HG03378 (cell line): ENCODE measurements at regions not wholly inside any gene's neighbourhood (a gene's known extent, or its start where the extent isn't known, plus 50 kb on each side); places are given as distances from the start of the nearest gene placed in this dataset.
A peak's percentile ranks its signal among the peaks of the same experiment; 100 is the strongest.

ENCODE experiments used
- ATAC-seq: cut with Tn5 transposase; IDR thresholded peaks from one replicate; pipeline ENCODE4 v1.9.1; 2021; ENCODE audit warnings: mild to moderate bottlenecking, moderate library complexity; ENCODE audit not compliant: unreplicated experiment

GRCh38 chr3:59424268-59425010 lies 374.6 kb upstream of the CFAP20DC start:
- no peak for ATAC-seq

- no peak for ATAC-seq
These were observed 373.9 kb upstream of the CFAP20DC start for GRCh38 chr3:59423707-59424106.

- ATAC-seq = peak; percentile 57
These were observed 372.5 kb upstream of the CFAP20DC start for GRCh38 chr3:59422312-59422711.

GRCh38 chr3:59418836-59419235 lies 369.0 kb upstream of the CFAP20DC start:
- no peak for ATAC-seq

- no peak for ATAC-seq
These were observed 362.7 kb upstream of the CFAP20DC start for GRCh38 chr3:59412516-59412915.

- ATAC-seq = no peak
These were observed 361.9 kb upstream of the CFAP20DC start for GRCh38 chr3:59411694-59412093.

GRCh38 chr3:59411186-59411585 lies 361.4 kb upstream of the CFAP20DC start:
- ATAC-seq = no peak

- peak; percentile 52 for ATAC-seq
These were observed 358.3 kb upstream of the CFAP20DC start for GRCh38 chr3:59408047-59408624.

- no peak for ATAC-seq
These were observed 357.6 kb upstream of the CFAP20DC start for GRCh38 chr3:59407425-59407824.

- peak; percentile 77 for ATAC-seq
These were observed 357.1 kb upstream of the CFAP20DC start for GRCh38 chr3:59406943-59407342.

- ATAC-seq = no peak
These were observed 355.0 kb upstream of the CFAP20DC start for GRCh38 chr3:59404851-59405250.

GRCh38 chr3:59404064-59404463 lies 354.2 kb upstream of the CFAP20DC start:
- no peak for ATAC-seq

GRCh38 chr3:59401924-59402323 lies 352.1 kb upstream of the CFAP20DC start:
- peak; percentile 76 for ATAC-seq

GRCh38 chr3:59392116-59392515 lies 342.3 kb upstream of the CFAP20DC start:
- no peak for ATAC-seq

GRCh38 chr3:59391131-59391530 lies 341.3 kb upstream of the CFAP20DC start:
- no peak for ATAC-seq

- ATAC-seq = peak; percentile 47
These were observed 338.9 kb upstream of the CFAP20DC start for GRCh38 chr3:59388555-59389270.

GRCh38 chr3:59386165-59386564 lies 336.3 kb upstream of the CFAP20DC start:
- peak; percentile 81 for ATAC-seq

GRCh38 chr3:59385547-59385946 lies 335.7 kb upstream of the CFAP20DC start:
- no peak for ATAC-seq

GRCh38 chr3:59381282-59381681 lies 331.5 kb upstream of the CFAP20DC start:
- ATAC-seq = peak; percentile 42

- ATAC-seq = no peak
These were observed 330.3 kb upstream of the CFAP20DC start for GRCh38 chr3:59380146-59380545.

GRCh38 chr3:59374818-59375211 lies 325.0 kb upstream of the CFAP20DC start:
- peak; percentile 98 for ATAC-seq
